ENCODE measurements at regions not wholly inside any gene's neighbourhood (a gene's known extent, or its start where the extent isn't known, plus 50 kb on each side); places are given as distances from the start of the nearest gene placed in this dataset.
"Not testable (repeated sequence)": the region's sequence is repeated elsewhere in the genome, so short reads cannot be mapped to it uniquely, and the experiment has no call there.

DNA sequence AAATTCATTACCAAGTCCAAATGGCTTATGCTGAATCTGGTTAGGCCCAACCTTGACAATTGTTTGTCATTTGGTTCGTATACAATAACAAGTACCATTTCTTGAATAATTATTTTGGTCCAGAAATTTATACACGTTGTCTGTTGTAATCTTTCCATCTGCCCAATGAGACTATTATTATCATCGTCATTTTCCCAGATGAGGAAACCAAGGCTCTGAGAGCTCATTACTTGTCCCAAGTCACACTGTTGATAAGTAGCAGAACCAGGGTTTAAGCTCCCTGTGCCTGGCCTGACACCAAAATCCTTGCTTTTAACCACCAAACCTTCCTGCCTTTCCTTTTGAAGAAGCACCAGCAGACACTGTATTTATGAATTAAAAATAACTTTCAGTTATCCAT is 81.3 kb downstream of the RGS2 start:
- no peaks in the 10 kb centered on the region for H3K36me3 ChIP-seq (ENCODE audit: control insufficient read depth in 1 of 2, insufficient read depth in 2 of 2, low read depth in 1 of 2, low read length in 2 of 2)
- H2AFZ ChIP-seq (ENCODE audit: low read depth, low read length) = no peak overlapping the region
- no peak overlapping the region for H3K4me2 ChIP-seq (ENCODE audit: low read length, poor library complexity, severe bottlenecking)
- no peak for DNase-seq
- no peak overlapping the region for H3K9ac ChIP-seq (ENCODE audit: low read length)
- no peak overlapping the region for H3K14ac ChIP-seq (ENCODE audit: low read length in 2 of 2)
- H3K4ac ChIP-seq (ENCODE audit: low read depth in 1 of 2, low read length in 2 of 2) = no peak overlapping the region
- H3K27me3 ChIP-seq (ENCODE audit: control insufficient read depth in 1 of 2, insufficient read depth in 1 of 2, low read length in 2 of 2) = no peaks in the 10 kb centered on the region
- H4K91ac ChIP-seq (ENCODE audit: low read length) = no peak overlapping the region
- WGBS = 100% methylated on average over 3 of the region's 3 CpGs
- H2BK15ac ChIP-seq (ENCODE audit: low read depth, poor library complexity, severe bottlenecking) = no peak overlapping the region
- H3K79me1 ChIP-seq (replicated peaks; ENCODE audit: low read length, poor library complexity, severe bottlenecking) = no peaks in the 10 kb centered on the region
- H2AK5ac ChIP-seq (ENCODE audit: low read length, severe bottlenecking) = no peak overlapping the region
- H2BK12ac ChIP-seq (ENCODE audit: low read length in 2 of 2) = no peak overlapping the region
- H4K8ac ChIP-seq (ENCODE audit: low read length) = no peak overlapping the region
- H3K18ac ChIP-seq (ENCODE audit: low read depth in 1 of 2, low read length in 2 of 2) = no peak overlapping the region
- no peak overlapping the region for H2BK5ac ChIP-seq (ENCODE audit: low read depth, low read length, poor library complexity, severe bottlenecking)
- H3K4me3 ChIP-seq (ENCODE audit: insufficient read depth in 1 of 2, low read depth in 1 of 2, low read length in 2 of 2) = no peak overlapping the region
- H3K4me1 ChIP-seq (ENCODE audit: control insufficient read depth, insufficient read depth, low read depth, low read length) = no peaks in the 10 kb centered on the region
- no peaks in the 10 kb centered on the region for H3K9me3 ChIP-seq (ENCODE audit: control insufficient read depth, low read length)
- H2BK120ac ChIP-seq (ENCODE audit: low read depth, low read length) = no peak overlapping the region
- H3K27ac ChIP-seq (ENCODE audit: low read length, poor library complexity, severe bottlenecking) = no peak overlapping the region
- no peak overlapping the region for H3K23ac ChIP-seq (ENCODE audit: low read length in 2 of 2)

DNA sequence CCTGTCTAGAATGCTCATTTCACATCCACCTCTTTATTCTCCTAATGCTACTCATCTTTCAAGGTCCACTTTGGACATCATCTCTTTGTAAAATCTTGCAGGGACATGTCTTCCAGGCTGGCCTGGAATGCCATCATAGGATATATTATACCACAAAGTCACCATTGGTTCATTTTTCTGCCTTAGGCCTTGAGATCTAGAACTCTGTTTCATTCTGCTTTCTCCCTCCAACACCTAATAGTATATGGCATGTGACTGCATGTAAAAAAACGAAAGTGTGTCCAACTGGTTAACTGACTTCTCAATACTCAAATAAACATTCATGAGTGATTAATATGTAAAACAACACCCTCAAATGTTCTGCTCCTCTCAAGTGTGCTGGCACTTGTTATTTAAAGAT is 84.1 kb downstream of the RGS2 start:
- Histone ChIP-seq H4K8ac (ENCODE audit: low read length) (no peak overlapping the region), H2BK12ac (ENCODE audit: low read length in 2 of 2) (no peak overlapping the region), H3K18ac (ENCODE audit: low read depth in 1 of 2, low read length in 2 of 2) (no peak overlapping the region), H3K4me1 (ENCODE audit: control insufficient read depth, insufficient read depth, low read depth, low read length) (no peaks in the 10 kb centered on the region), H3K14ac (ENCODE audit: low read length in 2 of 2) (no peak overlapping the region), H3K79me1 (replicated peaks; ENCODE audit: low read length, poor library complexity, severe bottlenecking) (no peaks in the 10 kb centered on the region), H4K91ac (ENCODE audit: low read length) (no peak overlapping the region), H2BK15ac (ENCODE audit: low read depth, poor library complexity, severe bottlenecking) (no peak overlapping the region), H2AK5ac (ENCODE audit: low read length, severe bottlenecking) (no peak overlapping the region), H2BK5ac (ENCODE audit: low read depth, low read length, poor library complexity, severe bottlenecking) (no peak overlapping the region), H3K4ac (ENCODE audit: low read depth in 1 of 2, low read length in 2 of 2) (no peak overlapping the region), H3K9me3 (ENCODE audit: control insufficient read depth, low read length) (no peaks in the 10 kb centered on the region), H3K23ac (ENCODE audit: low read length in 2 of 2) (no peak overlapping the region), H3K9ac (ENCODE audit: low read length) (no peak overlapping the region), H3K4me3 (ENCODE audit: insufficient read depth in 1 of 2, low read depth in 1 of 2, low read length in 2 of 2) (no peak overlapping the region), H3K27ac (ENCODE audit: low read length, poor library complexity, severe bottlenecking) (no peak overlapping the region), H2BK120ac (ENCODE audit: low read depth, low read length) (no peak overlapping the region), H2AFZ (ENCODE audit: low read depth, low read length) (no peak overlapping the region), H3K4me2 (ENCODE audit: low read length, poor library complexity, severe bottlenecking) (no peak overlapping the region), H3K27me3 (ENCODE audit: control insufficient read depth in 1 of 2, insufficient read depth in 1 of 2, low read length in 2 of 2) (no peaks in the 10 kb centered on the region), H3K36me3 (ENCODE audit: control insufficient read depth in 1 of 2, insufficient read depth in 2 of 2, low read depth in 1 of 2, low read length in 2 of 2) (no peaks in the 10 kb centered on the region)
- WGBS = no CpG with 5 or more reads among the region's 1 CpG
- no peak for DNase-seq

DNA sequence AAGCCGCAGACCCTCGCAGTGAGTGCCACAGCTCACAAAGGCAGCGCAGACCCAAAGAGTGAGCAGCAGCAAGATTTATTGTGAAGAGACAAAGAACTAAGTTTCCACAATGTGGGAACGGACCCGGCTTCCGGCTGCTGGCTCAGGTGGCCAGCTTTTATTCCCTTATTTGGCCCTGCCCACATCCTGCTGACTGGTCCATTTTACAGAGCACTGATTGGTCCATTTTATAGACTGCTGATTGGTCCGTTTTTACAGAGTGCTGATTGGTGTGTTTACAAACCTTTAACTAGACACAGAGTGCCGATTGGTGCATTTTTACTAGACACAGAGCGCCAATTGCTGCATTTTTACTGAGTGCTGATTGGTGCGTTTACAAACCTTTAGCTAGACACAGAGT is 86.6 kb downstream of the RGS2 start:
- not testable (repeated sequence) for H2AFZ ChIP-seq (ENCODE audit: low read depth, low read length); H3K23ac ChIP-seq (ENCODE audit: low read length in 2 of 2); H3K27me3 ChIP-seq (ENCODE audit: control insufficient read depth in 1 of 2, insufficient read depth in 1 of 2, low read length in 2 of 2); H3K4me3 ChIP-seq (ENCODE audit: insufficient read depth in 1 of 2, low read depth in 1 of 2, low read length in 2 of 2); H3K14ac ChIP-seq (ENCODE audit: low read length in 2 of 2); H2BK15ac ChIP-seq (ENCODE audit: low read depth, poor library complexity, severe bottlenecking); H3K18ac ChIP-seq (ENCODE audit: low read depth in 1 of 2, low read length in 2 of 2); H2AK5ac ChIP-seq (ENCODE audit: low read length, severe bottlenecking); H3K79me1 ChIP-seq (replicated peaks; ENCODE audit: low read length, poor library complexity, severe bottlenecking); H3K36me3 ChIP-seq (ENCODE audit: control insufficient read depth in 1 of 2, insufficient read depth in 2 of 2, low read depth in 1 of 2, low read length in 2 of 2); H2BK120ac ChIP-seq (ENCODE audit: low read depth, low read length); H2BK5ac ChIP-seq (ENCODE audit: low read depth, low read length, poor library complexity, severe bottlenecking); H2BK12ac ChIP-seq (ENCODE audit: low read length in 2 of 2); H3K9ac ChIP-seq (ENCODE audit: low read length); H3K9me3 ChIP-seq (ENCODE audit: control insufficient read depth, low read length); DNase-seq; H3K4me2 ChIP-seq (ENCODE audit: low read length, poor library complexity, severe bottlenecking); H3K4ac ChIP-seq (ENCODE audit: low read depth in 1 of 2, low read length in 2 of 2); H4K8ac ChIP-seq (ENCODE audit: low read length); H3K4me1 ChIP-seq (ENCODE audit: control insufficient read depth, insufficient read depth, low read depth, low read length); H3K27ac ChIP-seq (ENCODE audit: low read length, poor library complexity, severe bottlenecking); H4K91ac ChIP-seq (ENCODE audit: low read length)
- 97% methylated on average over 10 of the region's 10 CpGs for WGBS

DNA sequence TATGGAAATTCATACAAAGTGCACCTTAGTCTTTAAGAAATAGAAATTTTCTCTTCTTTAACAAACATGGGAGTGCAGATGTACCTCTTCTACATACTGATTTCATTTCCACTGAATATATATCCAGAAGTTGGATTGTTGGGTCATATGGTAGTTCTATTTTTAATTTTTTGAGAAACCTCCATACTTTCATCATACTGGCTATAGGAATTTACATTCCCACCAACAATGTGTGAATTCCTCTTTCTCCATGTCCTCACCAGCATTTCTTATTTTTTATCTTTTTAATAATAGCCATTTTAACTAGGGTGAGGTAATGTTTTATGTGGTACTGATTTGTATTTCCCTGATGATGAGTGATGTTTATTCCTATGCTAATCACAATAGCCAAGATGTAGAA is 87.5 kb downstream of the RGS2 start:
- no peak overlapping the region for H3K14ac ChIP-seq (ENCODE audit: low read length in 2 of 2)
- H4K8ac ChIP-seq (ENCODE audit: low read length) = no peak overlapping the region

More for the DNA sequence above, 87.5 kb downstream of the RGS2 start:
- H2AK5ac ChIP-seq (ENCODE audit: low read length, severe bottlenecking) = no peak overlapping the region
- H3K4me3 ChIP-seq (ENCODE audit: insufficient read depth in 1 of 2, low read depth in 1 of 2, low read length in 2 of 2) = no peak overlapping the region
- no peaks in the 10 kb centered on the region for H3K27me3 ChIP-seq (ENCODE audit: control insufficient read depth in 1 of 2, insufficient read depth in 1 of 2, low read length in 2 of 2)
- no peak overlapping the region for H3K4ac ChIP-seq (ENCODE audit: low read depth in 1 of 2, low read length in 2 of 2)
- no peak overlapping the region for H4K91ac ChIP-seq (ENCODE audit: low read length)
- H3K79me1 ChIP-seq (replicated peaks; ENCODE audit: low read length, poor library complexity, severe bottlenecking) = no peaks in the 10 kb centered on the region
- H2BK15ac ChIP-seq (ENCODE audit: low read depth, poor library complexity, severe bottlenecking) = no peak overlapping the region
- H3K23ac ChIP-seq (ENCODE audit: low read length in 2 of 2) = no peak overlapping the region
- H3K27ac ChIP-seq (ENCODE audit: low read length, poor library complexity, severe bottlenecking) = no peak overlapping the region
- H3K4me1 ChIP-seq (ENCODE audit: control insufficient read depth, insufficient read depth, low read depth, low read length) = no peaks in the 10 kb centered on the region
- H2BK120ac ChIP-seq (ENCODE audit: low read depth, low read length) = no peak overlapping the region
- no peak for DNase-seq
- H3K4me2 ChIP-seq (ENCODE audit: low read length, poor library complexity, severe bottlenecking) = no peak overlapping the region
- H3K18ac ChIP-seq (ENCODE audit: low read depth in 1 of 2, low read length in 2 of 2) = no peak overlapping the region
- H3K36me3 ChIP-seq (ENCODE audit: control insufficient read depth in 1 of 2, insufficient read depth in 2 of 2, low read depth in 1 of 2, low read length in 2 of 2) = no peaks in the 10 kb centered on the region
- H2BK5ac ChIP-seq (ENCODE audit: low read depth, low read length, poor library complexity, severe bottlenecking) = no peak overlapping the region
- H3K9me3 ChIP-seq (ENCODE audit: control insufficient read depth, low read length) = no peaks in the 10 kb centered on the region
- no peak overlapping the region for H2AFZ ChIP-seq (ENCODE audit: low read depth, low read length)
- no peak overlapping the region for H2BK12ac ChIP-seq (ENCODE audit: low read length in 2 of 2)
- no peak overlapping the region for H3K9ac ChIP-seq (ENCODE audit: low read length)

Data from mesenchymal stem cell (in vitro differentiated cells and primary cell).